Esophagus squamous epithelium (tissue), 4 donors: ENCODE measurements at regions not wholly inside any gene's neighbourhood (a gene's known extent, or its start where the extent isn't known, plus 50 kb on each side); places are given as distances from the start of the nearest gene placed in this dataset.

ENCODE experiments used
- CTCF ChIP-seq, 6 experiments: fragments of 450-650 bp in 4 of 6; fragments of 200-600 bp in 2 of 6; sonication (generic) in 2 of 6; IDR thresholded peaks; one replicate each; pipeline ENCODE4 v1.5.1; 2016 to 2019; ENCODE audit warnings: antibody characterized with exemption in 6 of 6, mild to moderate bottlenecking in 4 of 6, moderate library complexity in 4 of 6
- POLR2A ChIP-seq, 4 donors: fragments of 450-650 bp; IDR thresholded peaks; one replicate each; pipeline ENCODE4 v1.6.1; 2017; ENCODE audit warnings: antibody characterized with exemption in 4 of 4, mild to moderate bottlenecking in 4 of 4, moderate library complexity in 3 of 4

- TF ChIP-seq CTCF (IDR thresholded peaks at IDR 0.05) (no peak), POLR2A (IDR thresholded peaks at IDR 0.05) (no peak)
Observed at GRCh38 chr2:54047091-54047490, 68.3 kb upstream of the ACYP2 start.
